Daoy (cell line): ENCODE measurements at regions not wholly inside any gene's neighbourhood (a gene's known extent, or its start where the extent isn't known, plus 50 kb on each side); places are given as distances from the start of the nearest gene placed in this dataset.

ENCODE experiments used
- DNase-seq: peaks from one replicate; pipeline ENCODE4 v3.0.0-alpha.2; 2015; ENCODE audit warnings: low read depth

DNA sequence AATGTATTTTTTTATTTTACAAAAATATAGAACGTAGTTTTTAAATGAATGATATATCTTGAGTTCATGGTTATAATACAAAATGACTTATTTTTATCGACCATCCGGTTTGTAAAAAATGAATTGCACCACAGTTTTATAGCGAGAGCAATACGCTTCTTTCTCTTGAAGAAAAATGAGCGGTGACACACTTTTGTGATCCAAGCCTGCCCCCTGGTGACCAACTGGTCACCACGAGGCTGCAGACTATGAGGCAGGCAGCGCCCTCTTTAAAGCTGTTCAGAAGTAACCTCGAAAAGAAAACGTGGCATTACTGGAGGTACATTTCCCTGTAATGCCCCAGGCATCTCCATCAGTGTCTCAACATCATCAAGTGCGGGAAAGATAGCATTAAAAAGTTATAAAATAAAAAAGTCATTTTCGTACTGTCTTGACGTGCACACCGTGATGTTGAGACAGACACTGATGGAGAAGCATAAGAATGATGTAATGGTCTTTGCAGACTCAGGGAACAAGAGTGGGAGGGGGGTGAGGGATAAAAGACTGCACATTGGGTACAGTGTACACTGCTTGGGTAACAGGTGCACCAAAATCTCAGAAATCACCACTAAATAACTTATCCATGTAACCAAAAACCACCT lies 734.2 kb upstream of the ADAMTS5 start:
- peak; percentile 82 for DNase-seq

- no peak for DNase-seq
Measured at GRCh38 chr21:27695246-27695645, 728.4 kb upstream of the ADAMTS5 start.

GRCh38 chr21:27694667-27695066 lies 727.8 kb upstream of the ADAMTS5 start:
- peak; percentile 68 for DNase-seq

- peak; percentile 72 for DNase-seq
Measured at GRCh38 chr21:27693376-27693775, 726.5 kb upstream of the ADAMTS5 start.

DNA sequence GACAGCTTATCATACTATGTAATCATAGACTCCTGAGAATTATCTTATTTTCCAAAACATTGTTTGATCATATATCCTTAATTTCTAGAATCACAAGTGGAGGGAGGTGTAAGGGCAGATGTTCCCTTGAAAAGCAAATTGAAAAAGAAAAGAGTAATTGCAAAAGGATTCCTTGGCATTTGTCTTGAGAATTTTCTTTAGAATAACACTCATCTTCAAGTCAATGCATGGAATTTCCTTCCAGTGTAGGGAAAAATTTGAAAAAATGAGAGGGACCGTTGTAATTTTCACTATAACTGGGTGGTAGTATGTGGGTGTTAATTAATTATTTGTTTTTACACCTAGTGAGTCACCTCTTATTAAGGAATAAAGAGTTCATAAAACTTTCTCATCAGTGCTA lies 724.6 kb upstream of the ADAMTS5 start:
- DNase-seq = no peak

- no peak for DNase-seq
Measured at GRCh38 chr21:27691006-27691405, 724.1 kb upstream of the ADAMTS5 start.

DNA sequence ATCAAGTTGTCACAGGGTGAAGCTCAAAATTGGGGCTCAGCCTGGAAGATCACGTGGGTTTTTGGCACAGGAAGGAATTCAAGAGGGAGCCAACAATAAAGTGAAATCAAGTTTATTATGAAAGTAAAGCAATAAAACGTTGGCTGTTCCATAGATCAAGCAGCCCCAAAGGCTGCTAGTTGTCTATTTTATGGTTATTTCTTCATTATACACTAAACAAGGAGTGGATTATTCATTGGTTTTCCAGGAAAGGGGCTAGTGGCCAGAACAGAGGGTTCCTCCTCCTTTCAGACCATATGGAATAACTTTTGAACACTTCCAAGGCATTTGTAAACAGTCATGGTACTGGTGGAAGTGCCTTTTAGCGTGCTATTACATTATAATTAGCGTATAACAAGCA lies 723.5 kb upstream of the ADAMTS5 start:
- DNase-seq = no peak

- DNase-seq = no peak
Measured at GRCh38 chr21:27688773-27689172, 721.9 kb upstream of the ADAMTS5 start.

DNA sequence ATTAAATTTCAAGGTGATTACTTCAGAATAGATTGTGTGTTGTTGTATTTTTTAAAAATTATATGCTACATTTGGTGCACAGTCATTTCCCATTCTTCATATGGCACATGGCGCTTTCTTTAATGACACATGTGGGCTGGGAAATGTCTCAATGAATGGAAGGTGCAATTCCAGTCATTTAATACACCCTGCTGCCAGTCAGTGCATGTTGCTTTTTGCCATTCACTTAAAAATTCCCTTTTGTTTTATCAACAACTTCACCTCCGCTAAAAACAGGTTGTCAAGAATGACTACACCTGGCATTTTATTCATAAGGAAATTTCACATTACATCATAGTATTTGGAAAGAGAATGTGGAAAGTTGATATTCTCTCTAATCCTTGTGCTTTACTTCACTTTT lies 716.4 kb upstream of the ADAMTS5 start:
- no peak for DNase-seq

DNA sequence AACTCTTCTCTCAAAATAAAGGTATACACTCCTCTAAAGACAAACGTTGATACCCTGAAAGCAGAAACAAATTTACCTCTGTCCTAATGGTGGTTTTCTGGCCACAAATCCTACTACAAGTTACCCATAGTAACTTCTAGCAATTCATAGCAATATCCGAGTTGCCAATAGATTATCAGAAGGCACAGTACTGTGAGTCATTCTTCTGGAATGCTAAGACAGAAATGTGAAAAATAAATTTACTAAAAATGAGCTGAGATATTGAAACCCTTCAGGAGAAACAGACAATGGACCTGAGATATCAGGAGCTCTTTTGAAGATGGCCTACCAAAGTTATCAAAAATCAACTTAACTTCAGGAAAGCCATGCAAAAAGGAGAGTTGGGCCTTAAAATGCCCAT lies 715.0 kb upstream of the ADAMTS5 start:
- no peak for DNase-seq

DNA sequence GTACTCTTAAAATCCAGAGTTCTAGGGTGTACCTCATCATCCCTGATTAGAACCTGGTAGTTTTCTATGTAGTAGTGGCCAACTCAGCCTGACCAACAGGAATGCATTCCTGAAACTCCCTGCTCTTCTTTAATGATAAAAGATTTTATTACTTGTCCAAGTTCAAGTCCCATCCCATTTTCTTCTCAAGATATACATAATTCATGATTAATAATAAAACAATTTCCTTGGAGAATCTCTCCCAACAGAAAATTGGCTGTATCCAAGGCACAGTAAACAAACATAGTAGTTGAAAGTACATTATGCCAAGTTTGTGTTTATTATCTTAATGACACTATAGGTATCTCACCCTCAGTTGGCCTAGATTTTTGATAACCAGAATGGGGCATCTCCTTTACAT lies 714.1 kb upstream of the ADAMTS5 start:
- DNase-seq = no peak

GRCh38 chr21:27680181-27680580 lies 713.3 kb upstream of the ADAMTS5 start:
- DNase-seq = no peak

GRCh38 chr21:27678511-27678910 lies 711.6 kb upstream of the ADAMTS5 start:
- no peak for DNase-seq

DNA sequence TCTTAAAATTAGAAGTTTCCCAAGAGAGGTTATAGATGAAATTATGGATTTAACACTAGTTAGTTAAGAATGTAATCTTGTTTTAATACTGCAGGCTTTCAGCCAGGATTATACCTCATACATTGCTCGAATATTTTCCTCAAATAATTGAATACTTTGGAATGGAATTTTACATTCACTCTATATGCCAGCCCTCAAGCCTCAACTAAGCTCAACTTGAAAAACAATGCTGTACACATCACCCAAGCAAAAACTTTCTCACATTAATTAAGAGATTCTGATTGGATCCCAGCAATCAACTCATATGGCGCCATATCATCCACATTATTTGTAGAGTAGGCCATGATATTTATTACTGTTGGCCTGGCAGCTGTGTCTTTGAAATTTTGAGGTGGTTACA lies 710.7 kb upstream of the ADAMTS5 start:
- DNase-seq = no peak

DNA sequence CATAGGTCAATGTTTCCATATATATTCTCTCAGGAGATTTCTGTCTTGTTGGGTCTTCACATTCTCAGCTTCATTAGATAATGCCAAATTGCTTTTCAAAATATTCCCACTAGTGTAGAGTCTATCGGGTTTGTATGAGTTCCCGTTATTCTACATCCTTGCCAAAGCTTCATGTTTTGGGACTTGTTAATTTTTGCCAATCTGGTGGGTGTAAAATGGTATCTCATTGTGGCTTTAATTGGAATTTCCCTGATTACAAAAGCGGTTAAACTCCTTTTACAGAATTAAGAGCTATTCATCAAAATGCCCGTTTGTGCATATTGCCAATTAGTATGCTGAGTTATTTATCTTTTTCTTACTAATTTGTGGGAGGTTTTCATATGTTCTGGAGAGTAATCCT lies 708.4 kb upstream of the ADAMTS5 start:
- DNase-seq = no peak

GRCh38 chr21:27674041-27674615 lies 707.2 kb upstream of the ADAMTS5 start:
- DNase-seq = peak; percentile 28

- DNase-seq = no peak
Measured at GRCh38 chr21:27673581-27673980, 706.7 kb upstream of the ADAMTS5 start.

GRCh38 chr21:27671207-27671606 lies 704.3 kb upstream of the ADAMTS5 start:
- no peak for DNase-seq

- DNase-seq = no peak
Measured at GRCh38 chr21:27653481-27653880, 686.6 kb upstream of the ADAMTS5 start.

- no peak for DNase-seq
Measured at GRCh38 chr21:27649762-27650161, 682.9 kb upstream of the ADAMTS5 start.

GRCh38 chr21:27649323-27649722 lies 682.4 kb upstream of the ADAMTS5 start:
- peak; percentile 75 for DNase-seq

- DNase-seq = peak; percentile 79
Measured at GRCh38 chr21:27648560-27648959, 681.7 kb upstream of the ADAMTS5 start.

GRCh38 chr21:27647921-27648320 lies 681.0 kb upstream of the ADAMTS5 start:
- no peak for DNase-seq

DNA sequence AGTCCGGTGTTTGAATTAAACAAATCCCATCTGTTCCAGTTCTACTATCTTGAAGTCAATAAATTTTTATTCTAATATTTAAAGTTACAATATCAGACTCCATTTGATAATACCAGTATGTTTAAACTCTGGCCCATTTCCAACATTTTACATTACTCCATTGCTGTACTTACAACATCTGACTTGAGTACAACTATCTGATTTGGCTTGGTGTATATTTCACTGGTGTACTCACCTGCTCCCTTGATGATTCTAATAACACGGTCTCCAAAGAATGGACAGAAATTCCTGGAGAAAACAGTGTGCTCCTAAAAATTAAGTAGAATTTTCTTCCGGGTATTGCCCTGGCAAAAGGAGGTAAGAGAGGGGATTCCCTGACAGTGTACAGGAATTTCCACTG lies 680.5 kb upstream of the ADAMTS5 start:
- no peak for DNase-seq
